Muscle layer of colon (tissue), 2 donors: ENCODE measurements at regions not wholly inside any gene's neighbourhood (a gene's known extent, or its start where the extent isn't known, plus 50 kb on each side); places are given as distances from the start of the nearest gene placed in this dataset.

Experiments
- H3K27ac ChIP-seq: one replicate; pipeline ENCODE4 v1.7.0; 2013; ENCODE audit warnings: low read depth, mild to moderate bottlenecking, low read length, moderate library complexity
- H3K27me3 ChIP-seq, 2 donors: one replicate each; pipeline ENCODE4 v1.7.0; 2013; ENCODE audit warnings: low read length in 2 of 2, mild to moderate bottlenecking in 2 of 2; ENCODE audit not compliant: insufficient read depth in 2 of 2, control insufficient read depth in 1 of 2
- H3K36me3 ChIP-seq: one replicate; pipeline ENCODE4 v1.7.0; 2013; ENCODE audit warnings: mild to moderate bottlenecking, low read length; ENCODE audit not compliant: insufficient read depth
- H3K4me1 ChIP-seq: one replicate; pipeline ENCODE4 v1.7.0; 2013; ENCODE audit warnings: mild to moderate bottlenecking, low read length; ENCODE audit not compliant: insufficient read depth
- H3K4me3 ChIP-seq, 2 donors: one replicate each; pipeline ENCODE4 v1.7.0; 2013; ENCODE audit warnings: low read length in 2 of 2, low read depth in 1 of 2, mild to moderate bottlenecking in 1 of 2, moderate library complexity in 1 of 2
- H3K9ac ChIP-seq: one replicate; pipeline ENCODE4 v1.7.0; 2013; ENCODE audit warnings: low read length
- H3K9me3 ChIP-seq: one replicate; pipeline ENCODE4 v1.7.0; 2013; ENCODE audit warnings: mild to moderate bottlenecking, low read length
- donor health status: abdominal sarcoma.
- donor health status: Adenocarcinoma of cecum.

DNA sequence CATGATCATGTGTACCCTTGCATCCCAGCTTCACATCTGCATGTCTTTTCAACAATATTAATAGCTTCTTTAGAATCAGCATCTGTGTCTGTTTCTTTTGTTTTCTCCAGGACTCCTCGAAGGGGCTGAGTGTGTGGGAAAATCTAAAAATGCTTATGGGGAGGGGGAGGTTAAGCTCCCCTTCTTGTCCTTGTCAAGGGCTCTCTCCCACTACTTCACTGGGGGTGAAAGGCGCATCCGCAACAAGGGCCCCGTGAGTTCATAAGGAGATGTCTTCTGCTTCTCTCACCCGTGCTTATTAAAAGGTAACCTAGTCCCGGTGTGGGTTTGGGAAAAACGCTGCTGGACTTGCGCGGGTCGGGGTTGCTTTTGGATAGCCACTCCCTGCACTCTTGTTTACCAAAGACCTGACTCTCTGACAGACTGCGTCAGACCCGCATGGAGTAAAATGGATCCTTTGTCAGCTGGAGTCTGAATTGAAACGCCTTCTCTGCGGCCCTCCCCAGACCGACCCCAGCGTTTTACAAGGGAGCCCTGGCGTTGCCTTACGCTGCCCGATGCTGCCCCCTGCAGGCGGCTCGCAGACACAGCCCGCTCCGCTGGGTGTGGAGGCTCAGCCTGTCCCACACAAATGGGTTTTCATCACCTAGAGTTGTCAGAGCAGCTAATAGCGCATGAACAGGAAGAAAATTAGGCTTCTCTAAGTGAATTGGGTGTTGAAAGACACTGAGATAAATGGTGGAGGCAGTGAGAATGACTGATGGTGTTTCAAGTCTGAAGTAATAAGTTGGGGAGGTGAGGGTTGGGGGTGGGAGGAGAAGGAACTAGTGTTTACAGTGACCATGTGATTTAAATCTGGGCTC is 53.8 kb downstream of the IER5 start:
- Histone ChIP-seq H3K9ac (peak overlapping the region; percentile 4), H3K27ac (peak overlapping the region; percentile 62), H3K36me3 (no peaks in the 10 kb centered on the region), H3K9me3 (no peaks in the 10 kb centered on the region), H3K4me3 (peak overlapping the region; percentile 36 to 46), H3K27me3 (no peaks in the 10 kb centered on the region), H3K4me1 (peaks cover 13% of the 10 kb centered on the region)

DNA sequence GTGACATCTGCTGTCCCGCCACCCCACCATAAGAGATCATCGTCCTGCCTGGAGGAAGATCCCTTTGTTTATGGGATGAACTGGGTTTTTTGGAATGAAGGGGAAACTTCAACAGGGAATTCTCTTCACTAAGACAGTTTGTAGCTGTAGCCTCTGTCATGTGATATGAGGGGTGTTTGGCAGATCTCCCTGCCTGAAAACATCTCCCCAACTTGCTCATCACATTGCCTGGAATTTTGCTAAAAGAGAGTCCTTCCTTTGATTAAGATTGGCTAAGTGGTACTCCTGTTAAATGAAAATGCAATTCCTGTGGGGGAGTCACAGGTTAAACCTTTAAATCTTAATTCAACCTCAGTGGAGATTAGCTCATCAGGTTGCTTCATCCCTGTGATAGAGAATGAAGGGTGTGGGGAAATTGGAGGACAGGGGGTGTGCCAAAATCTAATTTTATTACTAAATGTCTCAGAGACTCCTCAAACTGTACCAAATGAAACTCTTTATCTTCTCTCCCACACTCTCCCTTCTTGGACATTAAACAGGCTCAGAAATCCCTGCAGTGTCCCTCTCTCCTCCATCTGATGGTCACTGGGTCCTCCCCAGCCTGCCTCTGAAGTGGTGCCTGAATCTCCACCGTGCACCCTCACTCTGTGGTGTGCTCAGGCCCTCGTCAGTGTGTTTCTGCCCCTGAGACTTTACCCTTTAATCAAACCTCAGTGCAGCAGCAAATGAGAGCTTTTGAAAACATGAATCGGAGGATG is 54.8 kb downstream of the IER5 start:
- no peak overlapping the region for H3K27ac ChIP-seq
- H3K4me3 ChIP-seq, result no peak overlapping the region
- H3K9me3 ChIP-seq, result no peaks in the 10 kb centered on the region
- peaks cover 13% of the 10 kb centered on the region for H3K4me1 ChIP-seq
- H3K9ac ChIP-seq, result no peak overlapping the region
- no peaks in the 10 kb centered on the region for H3K27me3 ChIP-seq
- no peaks in the 10 kb centered on the region for H3K36me3 ChIP-seq

DNA sequence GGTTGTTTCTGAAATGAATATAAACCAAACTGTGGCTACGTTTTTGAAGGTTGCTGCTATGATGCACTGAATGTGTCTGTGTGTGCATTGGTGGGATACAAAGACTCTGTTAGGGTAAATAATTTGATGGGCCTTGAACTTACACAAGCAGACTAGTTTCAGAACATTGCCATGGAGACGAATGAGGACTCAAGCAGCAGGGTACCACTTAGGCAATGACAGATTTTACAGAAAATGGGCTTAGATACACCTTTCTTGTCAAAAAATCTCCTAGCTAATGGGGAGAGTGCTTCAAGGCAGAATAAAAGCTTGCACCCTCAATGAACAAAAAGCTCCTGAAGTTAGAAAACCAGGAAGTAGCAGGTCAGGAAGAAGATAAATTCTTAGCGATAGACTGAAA is 55.7 kb downstream of the IER5 start:
- Histone ChIP-seq H3K9me3 (no peaks in the 10 kb centered on the region), H3K4me3 (no peak overlapping the region), H3K9ac (no peak overlapping the region), H3K27ac (no peak overlapping the region), H3K4me1 (peaks cover 13% of the 10 kb centered on the region), H3K36me3 (no peaks in the 10 kb centered on the region), H3K27me3 (no peaks in the 10 kb centered on the region)

DNA sequence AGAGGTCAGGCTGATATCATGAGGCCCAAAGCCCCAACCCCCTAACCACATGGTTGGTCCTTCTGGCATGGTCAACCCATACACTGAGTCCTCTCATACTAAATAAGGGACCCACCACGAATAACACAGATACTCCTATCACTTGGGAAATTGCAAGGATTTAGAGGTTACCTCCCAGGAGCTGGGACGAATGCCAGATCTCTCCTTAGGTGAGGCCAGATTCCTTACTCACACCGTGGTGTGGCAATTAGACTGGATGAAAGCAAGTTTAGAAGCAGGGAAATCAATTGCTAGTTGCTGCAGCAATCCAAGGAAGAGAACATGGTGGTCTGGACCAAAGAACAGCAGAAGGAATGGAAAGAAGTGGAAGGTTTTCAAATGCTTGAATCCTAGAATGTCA is 60.1 kb downstream of the IER5 start:
- Histone ChIP-seq H3K27me3 (no peaks in the 10 kb centered on the region), H3K27ac (no peak overlapping the region), H3K4me3 (no peak overlapping the region), H3K36me3 (no peaks in the 10 kb centered on the region), H3K9me3 (no peaks in the 10 kb centered on the region), H3K9ac (no peak overlapping the region), H3K4me1 (peaks cover 19% of the 10 kb centered on the region)

DNA sequence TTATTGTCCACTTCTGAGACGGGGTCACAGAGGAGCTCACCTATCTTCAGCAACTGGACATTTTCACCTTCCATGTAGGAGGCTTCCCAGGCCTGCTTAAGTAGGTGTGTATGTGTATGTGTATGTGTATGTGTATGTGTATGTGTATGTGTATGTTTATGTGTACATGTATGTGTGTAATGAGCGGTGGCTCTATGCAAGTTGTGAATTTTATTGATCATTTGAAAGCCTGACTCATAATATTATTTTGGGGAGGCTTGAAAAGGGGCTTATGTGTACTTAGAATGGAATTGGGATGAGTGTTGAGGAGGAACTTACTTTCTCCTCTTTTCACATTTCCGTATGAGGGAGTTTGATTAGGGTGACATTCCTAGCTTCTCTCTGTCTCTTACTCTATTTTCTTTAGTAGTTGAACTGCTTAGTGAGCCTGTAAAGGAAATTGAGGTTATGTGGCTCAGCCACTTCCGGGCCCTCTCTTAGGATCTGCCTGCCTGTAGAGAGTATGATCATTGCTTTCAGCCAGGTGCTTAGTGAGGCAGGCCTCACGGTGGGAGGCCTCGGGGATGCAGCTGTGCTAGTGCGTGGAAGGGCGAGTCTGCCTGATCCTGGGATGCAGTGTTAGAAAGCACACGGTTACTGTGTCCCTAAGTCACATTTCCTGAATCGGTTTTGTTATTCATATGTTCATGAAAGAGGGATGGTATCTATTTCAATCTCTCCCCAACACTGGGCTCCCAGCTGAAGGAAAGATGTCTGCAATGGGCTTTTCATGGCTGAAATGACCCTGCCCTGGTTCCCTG is 61.0 kb downstream of the IER5 start:
- no peaks in the 10 kb centered on the region for H3K36me3 ChIP-seq
- H3K4me1 ChIP-seq, result peaks cover 20% of the 10 kb centered on the region
- no peak overlapping the region for H3K27ac ChIP-seq
- H3K9ac ChIP-seq, result no peak overlapping the region
- no peaks in the 10 kb centered on the region for H3K9me3 ChIP-seq
- H3K27me3 ChIP-seq, result no peaks in the 10 kb centered on the region
- no peak overlapping the region for H3K4me3 ChIP-seq

DNA sequence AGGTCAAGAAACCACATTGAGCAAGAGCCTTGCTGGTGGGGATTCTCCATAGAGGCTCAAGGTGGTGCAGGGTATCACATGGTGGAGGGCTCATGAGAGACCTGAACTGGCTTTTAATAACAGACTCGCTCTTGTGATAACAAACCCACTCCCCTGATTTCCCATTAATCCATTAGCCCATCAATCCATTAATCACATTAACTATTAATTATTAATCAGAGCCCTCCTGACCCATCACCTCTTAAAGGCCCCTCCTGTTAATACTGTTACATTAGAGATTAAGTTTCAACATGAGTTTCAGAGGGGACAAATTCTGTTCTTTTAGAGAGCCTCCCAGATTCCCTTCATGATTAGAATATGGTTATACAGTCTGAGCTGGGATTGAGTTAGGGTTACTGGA is 61.8 kb downstream of the IER5 start:
- Histone ChIP-seq H3K27me3 (no peaks in the 10 kb centered on the region), H3K9me3 (no peaks in the 10 kb centered on the region), H3K36me3 (no peaks in the 10 kb centered on the region), H3K9ac (no peak overlapping the region), H3K27ac (no peak overlapping the region), H3K4me3 (no peak overlapping the region), H3K4me1 (peaks cover 20% of the 10 kb centered on the region)

DNA sequence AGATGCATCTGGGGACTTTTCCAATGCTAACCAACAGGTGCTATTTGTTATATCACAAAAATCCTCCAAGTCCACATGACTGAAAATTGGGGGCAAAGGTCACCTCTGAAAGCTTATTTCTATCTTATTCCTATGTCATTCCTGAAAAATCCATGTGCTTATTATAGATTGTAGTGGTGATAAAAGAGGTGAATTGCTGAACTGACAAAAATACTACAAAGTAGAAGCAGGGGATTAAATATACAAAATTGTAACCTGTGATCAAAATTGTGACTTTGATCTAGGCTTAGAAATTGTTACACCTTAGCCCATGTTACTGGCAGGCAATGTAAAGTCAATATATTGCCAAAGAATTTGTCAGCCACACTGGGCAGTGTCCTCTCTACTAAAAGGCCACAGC is 62.3 kb downstream of the IER5 start:
- Histone ChIP-seq H3K9me3 (no peaks in the 10 kb centered on the region), H3K4me1 (peaks cover 20% of the 10 kb centered on the region), H3K27me3 (no peaks in the 10 kb centered on the region), H3K4me3 (no peak overlapping the region), H3K27ac (no peak overlapping the region), H3K9ac (no peak overlapping the region), H3K36me3 (no peaks in the 10 kb centered on the region)

DNA sequence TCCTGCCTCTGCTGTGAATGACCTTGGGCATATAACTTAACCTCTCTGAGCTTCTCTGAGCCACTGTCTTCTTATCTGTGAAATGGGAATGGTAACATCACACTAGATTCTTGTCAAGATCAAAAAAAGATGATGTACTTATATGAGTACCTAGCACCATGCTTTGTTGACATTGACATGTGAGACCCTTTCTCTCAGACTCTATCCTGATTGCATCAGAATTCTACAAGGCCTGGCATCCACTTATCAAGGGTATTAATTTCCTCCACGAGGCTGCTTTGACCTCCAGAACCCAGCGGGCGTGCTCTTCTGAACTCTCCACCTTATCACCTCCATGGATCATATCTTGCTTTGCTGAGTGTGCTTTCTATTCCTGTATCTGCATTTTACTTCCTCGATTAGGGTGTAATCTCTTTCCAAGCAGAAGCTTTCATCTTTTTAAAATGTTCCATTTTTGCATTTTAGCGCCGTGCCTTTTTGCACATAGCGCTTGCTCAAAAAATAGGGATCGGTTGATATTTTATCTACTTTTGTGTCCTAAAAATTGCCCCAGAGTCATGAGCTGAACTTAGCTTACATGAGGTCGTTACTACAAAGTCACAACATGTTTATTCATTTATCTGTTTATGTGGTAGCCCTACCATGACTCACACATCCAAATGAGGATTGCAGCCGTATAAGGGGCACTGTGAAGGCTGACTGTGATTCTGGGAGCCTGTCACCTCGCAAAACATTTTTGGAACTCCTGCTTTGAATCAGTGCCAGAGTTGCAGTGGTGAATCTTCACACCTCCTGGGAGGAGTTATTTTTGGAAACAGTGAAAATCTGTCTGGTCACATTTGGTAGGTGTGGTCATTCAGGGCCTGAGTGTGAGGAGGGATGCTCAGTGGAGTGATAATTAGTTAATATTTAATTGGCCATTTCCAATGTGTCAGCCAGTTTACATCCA is 63.2 kb downstream of the IER5 start:
- Histone ChIP-seq H3K4me1 (peaks cover 20% of the 10 kb centered on the region), H3K9me3 (no peaks in the 10 kb centered on the region), H3K27me3 (no peaks in the 10 kb centered on the region), H3K4me3 (no peak overlapping the region), H3K9ac (peak overlapping the region; percentile 2), H3K36me3 (no peaks in the 10 kb centered on the region), H3K27ac (peak overlapping the region; percentile 76)

DNA sequence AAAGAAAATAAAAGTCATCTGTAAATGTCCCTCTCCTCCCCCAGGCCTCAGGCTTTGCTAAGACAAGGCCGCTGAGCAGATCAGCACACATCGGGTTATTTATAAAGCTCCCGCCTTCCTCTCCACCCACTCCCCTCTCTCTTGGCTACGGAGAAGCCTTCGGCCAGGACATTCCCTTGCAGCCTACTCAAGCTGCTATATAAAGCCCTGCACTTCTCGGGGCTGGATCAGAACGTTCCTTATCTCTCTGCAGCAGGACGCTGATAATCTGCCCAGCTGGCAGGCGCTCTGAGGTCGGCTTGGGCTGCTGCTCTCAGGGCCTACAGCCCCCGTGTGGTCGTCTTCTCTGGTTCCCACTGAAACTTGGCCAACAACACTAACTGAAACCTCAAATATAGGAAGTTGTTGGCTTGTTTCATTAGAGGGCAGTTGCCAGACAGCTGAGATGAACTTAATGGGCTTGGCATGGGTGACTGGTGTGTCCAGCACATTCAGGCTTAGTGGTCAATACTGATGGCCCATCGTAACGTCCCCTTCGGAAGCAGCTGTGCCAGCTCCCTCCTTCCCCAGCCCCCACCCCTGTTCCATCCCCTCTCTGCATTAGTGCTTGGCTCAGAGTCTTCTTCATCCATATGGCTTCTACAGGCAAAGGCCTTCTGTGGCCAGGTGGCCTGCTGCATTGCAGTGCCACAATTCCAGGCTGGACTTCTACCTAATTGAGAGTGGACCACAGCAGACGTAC is 64.6 kb downstream of the IER5 start:
- no peaks in the 10 kb centered on the region for H3K9me3 ChIP-seq
- no peaks in the 10 kb centered on the region for H3K27me3 ChIP-seq
- H3K36me3 ChIP-seq, result no peaks in the 10 kb centered on the region
- H3K9ac ChIP-seq, result peak overlapping the region; percentile 2
- H3K4me3 ChIP-seq, result peak overlapping the region; percentile 5 to 49
- peaks cover 20% of the 10 kb centered on the region for H3K4me1 ChIP-seq
- peak overlapping the region; percentile 76 for H3K27ac ChIP-seq

DNA sequence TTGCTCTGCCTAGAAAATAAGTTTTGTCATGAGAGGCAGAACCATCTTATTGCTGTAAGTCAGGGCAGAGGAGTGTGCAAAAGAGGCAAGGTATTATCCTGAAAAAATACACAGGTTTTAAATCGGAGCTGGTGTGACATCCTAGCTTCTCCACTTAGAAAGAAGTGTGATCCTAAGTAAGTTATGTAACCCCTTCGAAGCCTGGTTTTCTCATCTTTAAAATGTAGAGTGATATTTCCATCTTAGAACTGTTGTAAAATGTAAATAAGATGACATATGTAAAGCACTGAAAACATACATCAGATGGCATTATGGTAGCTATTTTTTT is 65.1 kb downstream of the IER5 start:
- H3K4me1 ChIP-seq, result peaks cover 20% of the 10 kb centered on the region
- H3K9me3 ChIP-seq, result no peaks in the 10 kb centered on the region
- no peak overlapping the region for H3K9ac ChIP-seq
- H3K27me3 ChIP-seq, result no peaks in the 10 kb centered on the region
- H3K4me3 ChIP-seq, result peak overlapping the region; percentile 5 to 49
- no peaks in the 10 kb centered on the region for H3K36me3 ChIP-seq
- peak overlapping the region; percentile 36 for H3K27ac ChIP-seq
